SK-N-SH (cell line): ENCODE measurements at regions not wholly inside any gene's neighbourhood (a gene's known extent, or its start where the extent isn't known, plus 50 kb on each side); places are given as distances from the start of the nearest gene placed in this dataset.

Experiments
- CTCF ChIA-PET: fragments of 300-600, 350-600 bp; formaldehyde crosslinking; extraction: SDS; loops from one replicate; lab custom pipeline; 2021; lab: Yijun Ruan, JAX
- POLR2A ChIA-PET: fragments of 350-600 bp; sonication (Branson Sonifier 250); formaldehyde crosslinking; extraction: SDS; loops from one replicate; lab custom pipeline; 2020; ENCODE audit warnings: antibody characterized with exemption, inconsistent platforms; lab: Yijun Ruan, JAX
- DNase-seq: peaks from one replicate; pipeline ENCODE4 v3.0.0; 2012
- H2AFZ ChIP-seq: fragments of 200-600 bp; sonication (generic); 2 replicates; pipeline ENCODE4 v1.8.1; 2016; ENCODE audit warnings: antibody characterized with exemption, mild to moderate bottlenecking, low read depth
- H3F3A ChIP-seq: fragments of 200-600 bp; sonication (generic); replicated peaks from 2 replicates; pipeline ENCODE3; 2016; ENCODE audit warnings: antibody characterized with exemption, mild to moderate bottlenecking; ENCODE audit not compliant: insufficient read depth
- H3K27ac ChIP-seq, 2 experiments: fragments of 200-500 bp in 1 of 2; fragments of 200-600 bp in 1 of 2; sonication (Bioruptor generic) in 1 of 2; sonication (generic), shearing (Covaris generic) in 1 of 2; 2 replicates each; pipeline versions ENCODE4 v1.5.1 to v1.6.1; 2014 to 2016; ENCODE audit warnings: low read depth in 2 of 2, inconsistent platforms in 1 of 2, low read length in 1 of 2, mild to moderate bottlenecking in 1 of 2, mixed read lengths in 1 of 2
- H3K27me3 ChIP-seq: fragments of 200-600 bp; sonication (generic), shearing (Covaris generic); 2 replicates; pipeline ENCODE4 v1.6.1; 2016; ENCODE audit warnings: mixed run types; ENCODE audit not compliant: insufficient read depth
- H3K36me3 ChIP-seq, 2 experiments: fragments of 200-500 bp in 1 of 2; fragments of 200-600 bp in 1 of 2; sonication (Bioruptor generic) in 1 of 2; sonication (generic) in 1 of 2; replicated peaks in 1 of 2; 2 replicates each; pipeline versions ENCODE3 to v1.5.1; 2014 to 2016; ENCODE audit warnings: low read length in 1 of 2, mild to moderate bottlenecking in 1 of 2; ENCODE audit not compliant: insufficient read depth in 2 of 2, control insufficient read depth in 1 of 2
- H3K4me1 ChIP-seq, 2 experiments: fragments of 200-500 bp in 1 of 2; fragments of 200-600 bp in 1 of 2; sonication (Bioruptor generic) in 1 of 2; sonication (generic), shearing (Covaris generic) in 1 of 2; 2 replicates each; pipeline versions ENCODE4 v1.5.1 to v1.6.1; 2014 to 2016; ENCODE audit warnings: low read depth in 1 of 2, low read length in 1 of 2, mixed run types in 1 of 2; ENCODE audit not compliant: insufficient read depth in 2 of 2, control insufficient read depth in 1 of 2
- H3K4me2 ChIP-seq: fragments of 200-600 bp; sonication (generic), shearing (Covaris generic); 2 replicates; pipeline ENCODE4 v1.6.1; 2017; ENCODE audit warnings: mixed run types
- H3K4me3 ChIP-seq, 2 experiments: fragments of 200-500 bp in 1 of 2; fragments of 200-600 bp in 1 of 2; sonication (Bioruptor generic) in 1 of 2; sonication (generic), shearing (Covaris generic) in 1 of 2; 2 replicates each; pipeline versions ENCODE4 v1.5.1 to v1.8.1; 2014 to 2016; ENCODE audit warnings: low read depth in 2 of 2, inconsistent platforms in 1 of 2, low read length in 1 of 2, mild to moderate bottlenecking in 1 of 2, mixed read lengths in 1 of 2, moderate library complexity in 1 of 2
- H3K79me2 ChIP-seq: fragments of 200-600 bp; sonication (generic); 2 replicates; pipeline ENCODE4 v1.8.1; 2017; ENCODE audit warnings: mild to moderate bottlenecking; ENCODE audit not compliant: insufficient read depth
- H3K9ac ChIP-seq: fragments of 200-600 bp; sonication (generic); 2 replicates; pipeline ENCODE4 v1.6.1; 2017; ENCODE audit warnings: mixed run types
- H3K9me2 ChIP-seq: fragments of 200-600 bp; sonication (generic); 2 replicates; pipeline ENCODE4 v1.6.1; 2017; ENCODE audit warnings: mixed run types
- H3K9me3 ChIP-seq: fragments of 200-600 bp; sonication (generic); 2 replicates; pipeline ENCODE4 v1.6.1; 2017; ENCODE audit warnings: mixed run types, mild to moderate bottlenecking, moderate library complexity
- H4K20me1 ChIP-seq: fragments of 200-600 bp; sonication (generic); 2 replicates; pipeline ENCODE4 v1.6.1; 2017; ENCODE audit warnings: mild to moderate bottlenecking, mixed run types; ENCODE audit not compliant: insufficient read depth
- ELF1 ChIP-seq: IDR thresholded peaks from 2 replicates; pipeline ENCODE4 v1.4.0; 2012
- GATA2 ChIP-seq: sonication (generic); formaldehyde crosslinking; IDR thresholded peaks from 2 replicates; pipeline ENCODE4 v1.5.0; 2020; ENCODE audit warnings: mild to moderate bottlenecking, missing genetic modification reagents
- NFIC ChIP-seq: IDR thresholded peaks from 2 replicates; pipeline ENCODE4 v1.4.0; 2012; ENCODE audit warnings: borderline replicate concordance
- RAD21 ChIP-seq: IDR thresholded peaks from 2 replicates; pipeline ENCODE4 v1.6.1; 2012; ENCODE audit warnings: mild to moderate bottlenecking, low read length
- REST ChIP-seq: IDR thresholded peaks from 2 replicates; pipeline ENCODE4 v1.6.1; 2012; ENCODE audit warnings: mild to moderate bottlenecking, low read depth, low read length, moderate library complexity
- SMC3 ChIP-seq: IDR thresholded peaks from 2 replicates; pipeline ENCODE4 v1.6.1; 2012; ENCODE audit warnings: low read depth, low read length, improper control_type of control experiment
- TCF12 ChIP-seq: IDR thresholded peaks from 2 replicates; pipeline ENCODE4 v1.4.0; 2012
- TEAD4 ChIP-seq: IDR thresholded peaks from 2 replicates; pipeline ENCODE4 v1.4.0; 2012; ENCODE audit warnings: mild to moderate bottlenecking, borderline replicate concordance; ENCODE audit not compliant: insufficient read depth
- USF2 ChIP-seq: fragments of 150-350 bp; IDR thresholded peaks from 2 replicates; pipeline ENCODE4 v1.6.1; 2017; ENCODE audit warnings: antibody characterized with exemption, low read length, low read depth, borderline replicate concordance
- ZBTB33 ChIP-seq: IDR thresholded peaks from 2 replicates; pipeline ENCODE4 v1.4.0; 2012; ENCODE audit warnings: low read depth, borderline replicate concordance
- WGBS: methylation state at CpG from one replicate; pipeline ENCODE4 v1.1.6; 2017; ENCODE audit warnings: low lambda C conversion rate; 5-methylcytosine and 5-hydroxymethylcytosine counted together

- no peaks in the 10 kb centered on the region for H3F3A ChIP-seq
- no peaks in the 10 kb centered on the region for H3K9me2 ChIP-seq
- H3K27ac ChIP-seq: no peak overlapping the region
- DNase-seq: no peak
- no peak overlapping the region for H2AFZ ChIP-seq
- no peaks in the 10 kb centered on the region for H3K9me3 ChIP-seq
- no peak for TF ChIP-seq USF2
- no peak for TF ChIP-seq ELF1
- no peak for TF ChIP-seq RAD21
- TF ChIP-seq ZBTB33: no peak
- TF ChIP-seq SMC3: no peak
- TF ChIP-seq GATA2 (CRISPR knock-in tag): no peak
- TF ChIP-seq REST: no peak
- H3K4me1 ChIP-seq: peaks cover 0 to 28% of the 10 kb centered on the region in 2 experiments; a peak in 1 of 4 replicates
- WGBS: 68% methylated on average over 9 of the region's 9 CpGs
- no peak overlapping the region for H3K4me3 ChIP-seq
- H3K36me3 ChIP-seq: no peaks in the 10 kb centered on the region
- POLR2A ChIA-PET: no interaction called here
- CTCF ChIA-PET: interaction anchor here (1.7 to 21.5 kb wide), 3 partner anchors 50 to 144 kb away, joined by 5 to 739 read pairs (median 14); no protein-coding TSS in a partner anchor
- peaks cover 33% of the 10 kb centered on the region for H3K27me3 ChIP-seq
- H3K4me2 ChIP-seq: no peak overlapping the region
- H3K79me2 ChIP-seq: no peaks in the 10 kb centered on the region
- H3K9ac ChIP-seq: no peak overlapping the region
- no peaks in the 10 kb centered on the region for H4K20me1 ChIP-seq
These were observed 52.1 kb upstream of the LMX1B start for GRCh38 chr9:126561582-126561981.

- H3K9me3 ChIP-seq: no peaks in the 10 kb centered on the region
- H3K27ac ChIP-seq: no peak overlapping the region
- no peak overlapping the region for H3K4me3 ChIP-seq
- H3K9ac ChIP-seq: no peak overlapping the region
- 73% methylated on average over 4 of the region's 4 CpGs for WGBS
- H3K36me3 ChIP-seq: no peaks in the 10 kb centered on the region
- H3K9me2 ChIP-seq: no peaks in the 10 kb centered on the region
- no peak for TF ChIP-seq NFIC
- no peak for TF ChIP-seq RAD21
- no peak for TF ChIP-seq TEAD4
- no peak for TF ChIP-seq TCF12
- CTCF ChIA-PET: interaction anchor here (0.6 to 21.5 kb wide), 18 partner anchors 9 to 220 kb away, joined by 3 to 739 read pairs (median 6); no protein-coding TSS in a partner anchor
- H2AFZ ChIP-seq: no peak overlapping the region
- peaks cover 0 to 21% of the 10 kb centered on the region in 2 experiments; a peak in 1 of 4 replicates for H3K4me1 ChIP-seq
- POLR2A ChIA-PET: interaction anchor here (0.6 to 1.6 kb wide), 5 partner anchors 14 to 77 kb away, joined by 3 to 8 read pairs (median 3); no protein-coding TSS in a partner anchor
- DNase-seq: no peak
- H3F3A ChIP-seq: no peaks in the 10 kb centered on the region
- H3K79me2 ChIP-seq: no peaks in the 10 kb centered on the region
- peaks cover 33% of the 10 kb centered on the region for H3K27me3 ChIP-seq
- no peak overlapping the region for H3K4me2 ChIP-seq
- no peaks in the 10 kb centered on the region for H4K20me1 ChIP-seq
These were observed 50.2 kb upstream of the LMX1B start for GRCh38 chr9:126563556-126563955.
